Endothelial cell of umbilical vein (primary cell): ENCODE measurements at regions not wholly inside any gene's neighbourhood (a gene's known extent, or its start where the extent isn't known, plus 50 kb on each side); places are given as distances from the start of the nearest gene placed in this dataset.

Experiments
- BruUV-seq: library from RNA; stranded (reverse); fragments of 400-500 nt; replicated peaks from 2 replicates; lab custom pipeline; 2021; lab: Mats Ljungman, UMichigan
- CTCF ChIA-PET: fragments of 300-600, 350-600 bp; sonication (Branson Sonifier 250); formaldehyde crosslinking; loops from one replicate; lab custom pipeline; 2021; ENCODE audit warnings: antibody characterized with exemption, inconsistent platforms; lab: Charles Lee
- POLR2A ChIA-PET: fragments of 300-600, 350-600 bp; sonication (Branson Sonifier 250); formaldehyde crosslinking; loops from one replicate; lab custom pipeline; 2021; ENCODE audit warnings: antibody characterized with exemption, inconsistent platforms; lab: Charles Lee
- DNase-seq: peaks from one replicate; pipeline ENCODE4 v3.0.0-alpha.2; 2011; ENCODE audit warnings: low read depth, low spot score
- FAIRE-seq: peaks from 2 replicates; lab custom pipeline; 2011; peaks lifted over from hg19 to GRCh38; lab: Jason Lieb, UNC
- H2AFZ ChIP-seq: 2 replicates; pipeline ENCODE4 v1.6.0; 2012; ENCODE audit warnings: low read depth, low read length, control low read depth, inconsistent platforms
- H3K27ac ChIP-seq: 2 replicates; pipeline ENCODE4 v1.5.1; 2011; ENCODE audit warnings: low read depth, mild to moderate bottlenecking, control low read depth, low read length, moderate library complexity; ENCODE audit not compliant: insufficient read depth
- H3K27me3 ChIP-seq, 2 experiments: 2 replicates each; pipeline versions ENCODE4 v1.6.0 to v1.6.1; 2011; ENCODE audit warnings: low read length in 2 of 2, mixed read lengths in 1 of 2; ENCODE audit not compliant: control insufficient read depth in 2 of 2, insufficient read depth in 2 of 2
- H3K36me3 ChIP-seq, 2 experiments: 2 replicates in 1 of 2; 3 replicates in 1 of 2; pipeline ENCODE4 v1.5.1; 2011; ENCODE audit warnings: low read length in 2 of 2, mild to moderate bottlenecking in 1 of 2, moderate library complexity in 1 of 2; ENCODE audit not compliant: control insufficient read depth in 2 of 2, insufficient read depth in 2 of 2; ENCODE audit errors: extremely low read depth in 1 of 2
- H3K4me1 ChIP-seq: 3 replicates; pipeline ENCODE4 v1.5.1; 2011; ENCODE audit warnings: mild to moderate bottlenecking, low read length; ENCODE audit not compliant: control insufficient read depth, insufficient read depth; ENCODE audit errors: extremely low read depth
- H3K4me2 ChIP-seq: 2 replicates; pipeline ENCODE4 v1.6.1; 2011; ENCODE audit warnings: low read length, control low read depth, mixed read lengths; ENCODE audit not compliant: insufficient read depth
- H3K4me3 ChIP-seq, 3 experiments: fragments of 200-600 bp in 1 of 3; sonication (generic), shearing (Covaris generic) in 1 of 3; replicated peaks in 1 of 3; 2 replicates each; pipeline ENCODE4 v1.5.1; 2011 to 2016; ENCODE audit warnings: control low read depth in 3 of 3, low read length in 3 of 3, mild to moderate bottlenecking in 2 of 3, inconsistent platforms in 1 of 3, low read depth in 1 of 3, moderate library complexity in 1 of 3; ENCODE audit not compliant: insufficient read depth in 1 of 3
- H3K79me2 ChIP-seq: 2 replicates; pipeline ENCODE4 v1.6.0; 2012; ENCODE audit warnings: low read length, inconsistent platforms; ENCODE audit not compliant: control insufficient read depth, insufficient read depth
- H3K9ac ChIP-seq: replicated peaks from 2 replicates; pipeline ENCODE3; 2011; ENCODE audit warnings: low read length, control low read depth; ENCODE audit not compliant: insufficient read depth; ENCODE audit errors: extremely low read depth
- H3K9me1 ChIP-seq: replicated peaks from 3 replicates; pipeline ENCODE4 v1.6.0; 2011; ENCODE audit warnings: mild to moderate bottlenecking, low read length; ENCODE audit not compliant: control insufficient read depth, insufficient read depth; ENCODE audit errors: extremely low read depth
- H3K9me3 ChIP-seq: replicated peaks from 2 replicates; pipeline ENCODE4 v1.5.1; 2012; ENCODE audit warnings: low read length, inconsistent platforms; ENCODE audit not compliant: control insufficient read depth, insufficient read depth
- H4K20me1 ChIP-seq: replicated peaks from 2 replicates; pipeline ENCODE3; 2011; ENCODE audit warnings: mild to moderate bottlenecking, low read length; ENCODE audit not compliant: control insufficient read depth, insufficient read depth; ENCODE audit errors: extremely low read depth
- EZH2 ChIP-seq: IDR thresholded peaks from 2 replicates; pipeline ENCODE4 v1.6.1; 2012; ENCODE audit warnings: borderline replicate concordance, low read depth, mild to moderate bottlenecking, moderate library complexity, low read length, inconsistent platforms; ENCODE audit not compliant: severe bottlenecking
- FOS ChIP-seq: IDR thresholded peaks from 2 replicates; pipeline ENCODE4 v1.6.1; 2011; ENCODE audit warnings: mild to moderate bottlenecking, low read length, moderate library complexity, borderline replicate concordance; ENCODE audit not compliant: insufficient read depth
- GATA2 ChIP-seq: IDR thresholded peaks from 2 replicates; pipeline ENCODE4 v1.7.0; 2011; ENCODE audit warnings: low read depth, mild to moderate bottlenecking, moderate library complexity, mixed read lengths, low read length; ENCODE audit not compliant: insufficient read length, insufficient read depth
- JUN ChIP-seq: IDR thresholded peaks from 2 replicates; pipeline ENCODE4 v1.6.1; 2011; ENCODE audit warnings: borderline replicate concordance, low read depth; ENCODE audit not compliant: insufficient read length, insufficient read depth
- MYC ChIP-seq: IDR thresholded peaks from one replicate; pipeline ENCODE4 v1.6.1; 2011; ENCODE audit warnings: mild to moderate bottlenecking, low read depth, low read length
- POLR2A ChIP-seq: IDR thresholded peaks from 2 replicates; pipeline ENCODE4 v1.6.1; 2012; ENCODE audit warnings: low read depth, mild to moderate bottlenecking, control low read depth, low read length
- POLR2AphosphoS5 ChIP-seq: IDR thresholded peaks from 2 replicates; pipeline ENCODE4 v1.6.1; 2012; ENCODE audit warnings: low read depth, mild to moderate bottlenecking, control low read depth, low read length, moderate library complexity; ENCODE audit not compliant: insufficient read depth
- dilution Hi-C: fragments of 300-500 bp; cut with MboI; formaldehyde crosslinking; loops from one replicate; pipeline ENCODE4 v1.15.0; 2019; ENCODE audit warnings: low sequenced_read_pairs; ENCODE audit not compliant: extremely low pct_ligation_motif_present
- intact Hi-C: fragments of 100-400 bp; cut with micrococcal nuclease; formaldehyde crosslinking; loops from one replicate; pipeline ENCODE4 v1.10.0; 2022
- TF ChIP-seq, protein P1 (sequence below): IDR thresholded peaks from 2 replicates; pipeline ENCODE4 v1.6.1; 2011; ENCODE audit not compliant: insufficient read depth, insufficient read length
- TF ChIP-seq, protein P2 (sequence below), 2 donors: IDR thresholded peaks; 1 replicate in 1 of 2; 2 replicates in 1 of 2; pipeline ENCODE4 v1.5.1; 2011; ENCODE audit warnings: low read length in 2 of 2, mild to moderate bottlenecking in 2 of 2, moderate library complexity in 2 of 2, control low read depth in 1 of 2, inconsistent platforms in 1 of 2, low read depth in 1 of 2; ENCODE audit not compliant: insufficient read depth in 1 of 2; ENCODE audit errors: extremely low read depth in 1 of 2

DNA sequence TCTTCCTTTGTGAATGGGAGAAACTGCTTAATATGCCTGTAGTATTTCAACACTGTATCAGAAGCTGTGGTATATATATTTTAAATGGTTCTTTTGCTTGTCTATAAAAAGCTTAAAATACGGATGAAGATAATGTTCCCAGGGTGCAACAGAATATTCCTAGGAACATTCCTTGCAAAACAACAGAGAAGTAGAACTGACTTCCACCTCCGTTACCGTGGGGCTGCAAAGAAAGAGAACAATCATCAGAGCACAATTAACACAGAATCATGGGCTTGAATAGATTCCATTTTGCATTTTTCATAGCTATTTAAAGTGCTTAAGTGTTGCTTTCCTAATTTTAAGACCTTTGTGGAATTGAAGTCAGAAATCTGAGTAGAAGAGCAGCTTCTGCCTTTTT, 1227.7 kb downstream of the EFNB2 start:
- intact Hi-C loops (no loop called here), dilution Hi-C loops (no loop called here)
- no TSS peak for BruUV-seq
- H2AFZ ChIP-seq = no peak overlapping the region
- ChIA-PET POLR2A (no interaction called here), CTCF (no interaction called here)
- FAIRE-seq = no peak
- no peaks in the 10 kb centered on the region for H3K27me3 ChIP-seq
- H3K36me3 ChIP-seq = no peaks in the 10 kb centered on the region
- H3K4me1 ChIP-seq = no peaks in the 10 kb centered on the region
- no peak overlapping the region for H3K4me3 ChIP-seq
- H3K27ac ChIP-seq = no peak overlapping the region
- no peak for TF ChIP-seq FOS
- no peak for TF ChIP-seq POLR2AphosphoS5
- TF ChIP-seq MYC = no peak
- TF ChIP-seq EZH2 = no peak
- TF ChIP-seq, protein P1, sequence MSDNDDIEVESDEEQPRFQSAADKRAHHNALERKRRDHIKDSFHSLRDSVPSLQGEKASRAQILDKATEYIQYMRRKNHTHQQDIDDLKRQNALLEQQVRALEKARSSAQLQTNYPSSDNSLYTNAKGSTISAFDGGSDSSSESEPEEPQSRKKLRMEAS = no peak
- no peak for TF ChIP-seq POLR2A
- TF ChIP-seq GATA2 = no peak
- TF ChIP-seq JUN = no peak
- TF ChIP-seq, protein P2, sequence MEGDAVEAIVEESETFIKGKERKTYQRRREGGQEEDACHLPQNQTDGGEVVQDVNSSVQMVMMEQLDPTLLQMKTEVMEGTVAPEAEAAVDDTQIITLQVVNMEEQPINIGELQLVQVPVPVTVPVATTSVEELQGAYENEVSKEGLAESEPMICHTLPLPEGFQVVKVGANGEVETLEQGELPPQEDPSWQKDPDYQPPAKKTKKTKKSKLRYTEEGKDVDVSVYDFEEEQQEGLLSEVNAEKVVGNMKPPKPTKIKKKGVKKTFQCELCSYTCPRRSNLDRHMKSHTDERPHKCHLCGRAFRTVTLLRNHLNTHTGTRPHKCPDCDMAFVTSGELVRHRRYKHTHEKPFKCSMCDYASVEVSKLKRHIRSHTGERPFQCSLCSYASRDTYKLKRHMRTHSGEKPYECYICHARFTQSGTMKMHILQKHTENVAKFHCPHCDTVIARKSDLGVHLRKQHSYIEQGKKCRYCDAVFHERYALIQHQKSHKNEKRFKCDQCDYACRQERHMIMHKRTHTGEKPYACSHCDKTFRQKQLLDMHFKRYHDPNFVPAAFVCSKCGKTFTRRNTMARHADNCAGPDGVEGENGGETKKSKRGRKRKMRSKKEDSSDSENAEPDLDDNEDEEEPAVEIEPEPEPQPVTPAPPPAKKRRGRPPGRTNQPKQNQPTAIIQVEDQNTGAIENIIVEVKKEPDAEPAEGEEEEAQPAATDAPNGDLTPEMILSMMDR (IDR thresholded peaks at IDR 0.05; ENCODE audit: extremely low read depth in 1 of 2, insufficient read depth in 1 of 2, low read depth in 1 of 2, low read length in 2 of 2) = no peak
- DNase-seq = no peak
- H3K9me3 ChIP-seq = no peaks in the 10 kb centered on the region
- H3K4me2 ChIP-seq = no peak overlapping the region
- H4K20me1 ChIP-seq = no peaks in the 10 kb centered on the region
- no peaks in the 10 kb centered on the region for H3K9me1 ChIP-seq
- no peaks in the 10 kb centered on the region for H3K79me2 ChIP-seq
- no peak overlapping the region for H3K9ac ChIP-seq
